B cell (primary cell): ENCODE measurements at regions not wholly inside any gene's neighbourhood (a gene's known extent, or its start where the extent isn't known, plus 50 kb on each side); places are given as distances from the start of the nearest gene placed in this dataset.

ENCODE experiments used
- ATAC-seq: fragments of 200-7000 bp; cut with Tn5 transposase; one replicate; pipeline ENCODE4 v1.10.0; 2021; ENCODE audit warnings: low read depth, mild to moderate bottlenecking, moderate number of reproducible peaks, moderate library complexity
- CTCF ChIA-PET: fragments of 350-600 bp; sonication (Branson Sonifier 250); formaldehyde crosslinking; loops from one replicate; lab custom pipeline; 2021; ENCODE audit warnings: antibody characterized with exemption, inconsistent platforms; lab: Charles Lee
- POLR2A ChIA-PET: fragments of 350-600 bp; sonication (Branson Sonifier 250); formaldehyde crosslinking; loops from one replicate; lab custom pipeline; 2021; ENCODE audit warnings: antibody characterized with exemption; lab: Charles Lee
- DNase-seq: peaks from one replicate; pipeline ENCODE4 v3.0.0; 2013
- H2AFZ ChIP-seq: 2 replicates; pipeline ENCODE4 v1.6.1; 2012; ENCODE audit warnings: mild to moderate bottlenecking, low read depth, low read length; ENCODE audit not compliant: insufficient read depth, poor library complexity, severe bottlenecking
- H3K27ac ChIP-seq, 2 donors: 1 replicate in 1 of 2; 2 replicates in 1 of 2; pipeline ENCODE4 v1.5.1; 2012 to 2013; ENCODE audit warnings: low read length in 2 of 2, mild to moderate bottlenecking in 2 of 2, moderate library complexity in 1 of 2
- H3K27me3 ChIP-seq, 4 experiments: fragments of 200-600 bp in 1 of 4; sonication (generic) in 1 of 4; replicated peaks in 1 of 4; 1 replicate in 2 of 4; 2 replicates in 2 of 4; pipeline versions ENCODE4 v1.6.1 to v1.7.0; 2013 to 2016; ENCODE audit warnings: low read length in 3 of 4, mild to moderate bottlenecking in 2 of 4, mixed read lengths in 1 of 4, moderate library complexity in 1 of 4; ENCODE audit not compliant: insufficient read depth in 4 of 4, control insufficient read depth in 3 of 4; ENCODE audit errors: control extremely low read depth in 1 of 4
- H3K36me3 ChIP-seq, 2 experiments: replicated peaks in 1 of 2; 1 replicate in 1 of 2; 2 replicates in 1 of 2; pipeline versions ENCODE4 v1.6.1 to v1.7.1; 2013; ENCODE audit warnings: low read length in 1 of 2; ENCODE audit not compliant: insufficient read depth in 2 of 2, control insufficient read depth in 1 of 2; ENCODE audit errors: control extremely low read depth in 1 of 2, extremely low read depth in 1 of 2
- H3K4me1 ChIP-seq, 2 donors: fragments of 200-600 bp in 1 of 2; sonication (generic) in 1 of 2; 1 replicate in 1 of 2; 2 replicates in 1 of 2; pipeline versions ENCODE4 v1.5.1 to v1.6.1; 2013 to 2017; ENCODE audit warnings: low read length in 2 of 2; ENCODE audit not compliant: control insufficient read depth in 2 of 2, insufficient read depth in 2 of 2
- H3K4me2 ChIP-seq: replicated peaks from 2 replicates; pipeline ENCODE3; 2012; ENCODE audit warnings: mild to moderate bottlenecking, low read depth, low read length; ENCODE audit not compliant: poor library complexity, severe bottlenecking
- H3K4me3 ChIP-seq, 5 experiments: fragments of 200-600 bp in 1 of 5; sonication (generic) in 1 of 5; 1 replicate in 3 of 5; 2 replicates in 2 of 5; pipeline versions ENCODE4 v1.5.1 to v1.7.0; 2011 to 2016; ENCODE audit warnings: low read length in 4 of 5, mild to moderate bottlenecking in 4 of 5, low read depth in 2 of 5, control low read depth in 1 of 5, moderate library complexity in 1 of 5; ENCODE audit not compliant: insufficient read depth in 1 of 5; ENCODE audit errors: control extremely low read depth in 1 of 5, extremely low read depth in 1 of 5
- H3K79me2 ChIP-seq: fragments of 200-600 bp; sonication (generic); one replicate; pipeline ENCODE4 v1.6.0; 2016; ENCODE audit warnings: low read length; ENCODE audit not compliant: control insufficient read depth, insufficient read depth
- H3K9ac ChIP-seq: fragments of 200-600 bp; sonication (generic); 2 replicates; pipeline ENCODE4 v1.6.1; 2017; ENCODE audit warnings: mild to moderate bottlenecking, low read length, moderate library complexity
- H3K9me3 ChIP-seq, 3 donors: one replicate each; pipeline versions ENCODE4 v1.6.1 to v1.7.1; 2013; ENCODE audit warnings: low read length in 2 of 3; ENCODE audit not compliant: control insufficient read depth in 2 of 3, insufficient read depth in 1 of 3; ENCODE audit errors: control extremely low read depth in 1 of 3
- H4K20me1 ChIP-seq: 2 replicates; pipeline ENCODE4 v1.6.0; 2012; ENCODE audit warnings: mild to moderate bottlenecking, low read length; ENCODE audit not compliant: insufficient read depth, control insufficient read depth, poor library complexity, severe bottlenecking
- H3K27ac Mint-ChIP-seq: one replicate; pipeline ENCODE4 v1.8.0; 2021; ENCODE audit warnings: mixed read lengths
- H3K27me3 Mint-ChIP-seq: one replicate; pipeline ENCODE4 v1.8.0; 2021; ENCODE audit warnings: mixed read lengths
- H3K4me1 Mint-ChIP-seq: one replicate; pipeline ENCODE4 v1.8.0; 2021; ENCODE audit warnings: mixed read lengths
- H3K4me3 Mint-ChIP-seq: one replicate; pipeline ENCODE4 v1.8.0; 2021; ENCODE audit warnings: mixed read lengths
- H3K9me3 Mint-ChIP-seq: one replicate; pipeline ENCODE4 v1.8.0; 2022; ENCODE audit warnings: mixed read lengths; ENCODE audit not compliant: insufficient read depth
- CTCF ChIP-seq: fragments of 200-600 bp; IDR thresholded peaks from one replicate; pipeline ENCODE4 v1.8.0; 2022; ENCODE audit warnings: antibody characterized with exemption, mild to moderate bottlenecking
- EZH2 ChIP-seq: IDR thresholded peaks from 2 replicates; pipeline ENCODE4 v1.6.1; 2012; ENCODE audit warnings: borderline replicate concordance, low read depth, mild to moderate bottlenecking, moderate library complexity, low read length; ENCODE audit not compliant: insufficient read depth, poor library complexity, severe bottlenecking
- WGBS: methylation state at CpG from one replicate; pipeline ENCODE4 v1.1.5; 2013; ENCODE audit warnings: missing lambda C conversion rate; ENCODE audit not compliant: insufficient coverage; 5-methylcytosine and 5-hydroxymethylcytosine counted together
- intact Hi-C: fragments of 100-400 bp; cut with micrococcal nuclease; formaldehyde crosslinking; loops from one replicate; pipeline ENCODE4 v1.10.0; 2022

- POLR2A ChIA-PET: no interaction called here
- no peak for DNase-seq
- H3K4me1 Mint-ChIP-seq: no peaks in the 10 kb centered on the region
- peaks cover 3% of the 10 kb centered on the region for H3K9me3 Mint-ChIP-seq
- no peaks in the 10 kb centered on the region for H3K4me1 ChIP-seq
- H3K79me2 ChIP-seq: no peaks in the 10 kb centered on the region
- intact Hi-C loops: no loop called here
- no peak overlapping the region for H3K27ac ChIP-seq
- H2AFZ ChIP-seq: no peak overlapping the region
- no peaks in the 10 kb centered on the region for H4K20me1 ChIP-seq
- H3K9ac ChIP-seq: no peak overlapping the region
- no peak overlapping the region for H3K4me3 Mint-ChIP-seq
- WGBS: 77% methylated on average over 10 of the region's 10 CpGs
- no peak for ATAC-seq
- H3K4me3 ChIP-seq: no peak overlapping the region
- H3K4me2 ChIP-seq: no peak overlapping the region
- CTCF ChIA-PET: no interaction called here
- peaks cover 0 to 6% (median 0%) of the 10 kb centered on the region in 3 donors for H3K9me3 ChIP-seq
- no peaks in the 10 kb centered on the region for H3K36me3 ChIP-seq
- TF ChIP-seq CTCF (no peak), EZH2 (no peak)
- H3K27me3 ChIP-seq: peaks cover 0 to 12% (median 1%) of the 10 kb centered on the region in 4 experiments
- H3K27me3 Mint-ChIP-seq: peaks cover 37% of the 10 kb centered on the region
- no peak overlapping the region for H3K27ac Mint-ChIP-seq
Measured at GRCh38 chr20:56865055-56865454, 235.9 kb downstream of the TFAP2C start.

GRCh38 chr20:56867128-56867527 lies 238.0 kb downstream of the TFAP2C start:
- H3K36me3 ChIP-seq: no peaks in the 10 kb centered on the region
- no peaks in the 10 kb centered on the region for H3K4me1 Mint-ChIP-seq
- ChIA-PET CTCF (no interaction called here), POLR2A (no interaction called here)
- no peak overlapping the region for H3K27ac ChIP-seq
- H3K4me3 Mint-ChIP-seq: no peak overlapping the region
- peaks cover 0 to 10% (median 0%) of the 10 kb centered on the region in 3 donors for H3K9me3 ChIP-seq
- H3K27ac Mint-ChIP-seq: no peak overlapping the region
- no peaks in the 10 kb centered on the region for H3K79me2 ChIP-seq
- H4K20me1 ChIP-seq: no peaks in the 10 kb centered on the region
- peaks cover 3% of the 10 kb centered on the region for H3K9me3 Mint-ChIP-seq
- no peak overlapping the region for H3K4me2 ChIP-seq
- intact Hi-C loops: no loop called here
- DNase-seq (no peak), ATAC-seq (no peak)
- peaks cover 0 to 1% (median 0%) of the 10 kb centered on the region in 4 experiments for H3K27me3 ChIP-seq
- no peak overlapping the region for H3K9ac ChIP-seq
- WGBS: 79% methylated on average over 2 of the region's 4 CpGs
- H3K27me3 Mint-ChIP-seq: peaks cover 24% of the 10 kb centered on the region
- TF ChIP-seq CTCF (no peak), EZH2 (no peak)
- no peak overlapping the region for H3K4me3 ChIP-seq
- no peak overlapping the region for H2AFZ ChIP-seq
- H3K4me1 ChIP-seq: no peaks in the 10 kb centered on the region
